GM19240 (cell line): ENCODE measurements at regions not wholly inside any gene's neighbourhood (a gene's known extent, or its start where the extent isn't known, plus 50 kb on each side); places are given as distances from the start of the nearest gene placed in this dataset.
"Not testable (repeated sequence)": the region's sequence is repeated elsewhere in the genome, so short reads cannot be mapped to it uniquely, and the experiment has no call there.

Source experiments
- DNase-seq: peaks from one replicate; pipeline ENCODE4 v3.0.0; 2011; ENCODE audit warnings: low spot score; ENCODE audit not compliant: insufficient read length

- DNase-seq, result no peak
These were observed 853.4 kb downstream of the NCAM2 start for GRCh38 chr21:21851657-21852056.

DNA sequence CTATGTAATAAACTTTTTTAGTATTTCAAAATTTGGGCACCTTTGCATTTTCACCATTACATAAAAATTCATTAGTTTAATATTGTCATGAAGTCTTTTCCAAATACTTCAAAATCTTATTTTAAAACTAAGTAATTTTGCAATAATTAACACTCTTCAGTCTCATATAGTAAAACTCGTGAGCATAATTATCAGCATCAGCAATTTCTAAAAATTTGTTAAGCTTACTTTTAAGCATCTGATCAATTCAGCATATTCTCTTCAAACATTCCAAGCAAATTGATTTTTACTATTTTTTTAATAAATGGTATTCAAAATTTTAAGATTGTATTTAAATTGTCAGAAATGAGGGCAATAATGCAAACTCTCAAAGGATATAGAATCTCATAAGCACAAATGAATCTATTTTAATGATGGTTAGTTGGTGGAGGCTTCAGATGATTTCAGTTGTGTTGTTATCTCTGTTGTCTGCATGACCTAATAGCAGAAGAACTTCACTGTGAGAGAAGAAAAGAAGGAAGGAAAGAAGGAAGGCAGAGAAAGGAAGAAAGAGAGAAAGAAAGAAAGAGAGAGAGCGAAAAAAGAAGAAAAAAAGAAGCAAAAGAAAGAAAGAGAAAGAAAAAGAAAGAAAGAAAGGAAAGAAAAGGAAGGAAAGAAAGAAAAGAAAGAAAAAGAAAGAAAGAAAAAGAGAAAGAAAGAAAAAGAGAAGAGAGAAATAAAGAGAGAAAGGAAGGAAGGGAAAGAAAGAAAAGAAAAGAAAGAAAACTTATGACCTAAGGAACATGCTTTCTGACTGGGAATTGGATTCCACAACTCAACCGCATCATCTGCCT, 860.5 kb downstream of the NCAM2 start:
- no peak for DNase-seq

DNA sequence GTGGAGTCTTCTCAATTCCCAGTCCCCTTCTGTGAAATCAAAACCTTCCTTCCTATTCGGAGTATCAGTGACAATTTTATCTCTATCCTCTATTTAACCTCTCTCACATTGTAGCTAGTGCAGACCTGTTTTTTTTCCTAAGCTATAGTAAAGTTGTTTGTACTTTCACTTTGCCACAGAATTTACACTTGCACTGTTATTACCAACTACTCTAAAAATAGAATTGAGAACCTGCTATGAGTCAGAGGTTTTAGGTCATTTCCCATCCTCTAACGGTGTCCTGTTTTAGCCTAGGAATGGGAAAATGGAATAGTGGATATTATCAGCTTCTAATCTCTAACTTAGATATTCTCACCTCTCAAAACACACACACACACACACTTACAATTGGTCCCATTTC, 862.7 kb downstream of the NCAM2 start:
- no peak for DNase-seq

GRCh38 chr21:21864321-21864840, 866.2 kb downstream of the NCAM2 start:
- DNase-seq, result no peak

DNA sequence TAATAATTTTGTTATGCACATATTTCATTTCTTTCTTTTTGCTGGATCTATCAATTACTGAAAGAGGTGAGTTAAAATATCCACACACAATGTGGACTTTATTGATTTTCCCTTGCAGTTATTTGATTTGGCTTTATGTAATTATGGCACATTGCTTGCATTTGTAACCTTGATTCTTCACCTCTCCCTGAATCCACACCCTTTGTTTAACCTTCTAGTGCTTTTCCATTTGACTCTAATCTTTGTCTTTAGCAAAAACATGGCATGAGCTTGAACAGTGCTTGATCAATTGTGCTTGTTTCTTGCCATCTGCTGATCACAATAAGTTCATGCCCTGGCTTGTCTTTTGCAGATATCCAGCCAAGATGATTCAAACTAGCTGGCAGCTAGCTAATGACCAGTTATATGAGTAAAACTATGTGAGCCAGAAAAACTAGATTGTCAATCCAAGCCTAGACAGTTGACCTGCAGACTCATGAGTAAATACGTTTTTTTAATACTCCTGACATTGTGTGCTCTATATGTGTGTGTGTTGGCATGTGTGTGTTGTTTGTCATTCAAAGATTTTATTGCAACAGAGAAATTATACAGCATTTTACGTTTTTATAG, 899.2 kb downstream of the NCAM2 start:
- DNase-seq, result no peak

- DNase-seq, result no peak
These were observed 900.6 kb downstream of the NCAM2 start for GRCh38 chr21:21898801-21899200.

GRCh38 chr21:21902416-21902815, 904.2 kb downstream of the NCAM2 start:
- DNase-seq, result not testable (repeated sequence)

DNA sequence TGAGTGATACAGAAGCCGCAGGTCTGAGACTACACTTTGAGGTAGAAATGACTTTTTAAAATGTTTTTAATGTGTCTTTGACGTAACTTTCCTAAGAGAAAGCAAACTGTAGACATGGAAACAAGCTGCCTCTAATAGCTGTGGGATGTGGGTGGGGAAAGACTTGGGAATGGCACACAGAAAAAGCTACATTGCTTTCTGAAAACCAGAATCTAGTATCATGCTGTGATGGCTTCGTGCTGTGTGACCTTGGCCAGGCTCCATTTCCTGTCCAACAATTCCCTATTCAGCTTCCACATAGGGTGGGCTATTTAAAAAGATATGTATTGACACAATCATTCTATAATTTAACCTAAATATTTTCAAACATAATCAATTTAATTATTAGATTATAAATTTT, 909.1 kb downstream of the NCAM2 start:
- DNase-seq, result no peak

DNA sequence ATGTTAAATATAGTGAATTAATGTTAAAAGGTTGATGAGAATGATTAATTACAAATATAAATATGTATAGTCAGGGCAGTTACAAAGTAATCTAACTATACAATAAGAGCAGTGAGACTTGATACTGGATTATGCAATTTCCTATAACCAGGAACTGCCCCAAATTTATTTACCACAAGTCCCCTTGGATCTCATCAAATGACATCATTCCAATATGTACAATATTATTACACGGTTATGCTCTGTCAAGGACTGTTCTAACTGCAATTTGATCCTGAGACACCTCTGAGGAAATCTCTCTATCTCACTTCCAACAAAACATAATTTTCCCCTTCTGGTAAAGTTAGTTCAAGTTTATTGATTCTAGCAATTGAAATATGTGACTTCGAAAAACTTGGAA, 917.6 kb downstream of the NCAM2 start:
- DNase-seq, result no peak

DNA sequence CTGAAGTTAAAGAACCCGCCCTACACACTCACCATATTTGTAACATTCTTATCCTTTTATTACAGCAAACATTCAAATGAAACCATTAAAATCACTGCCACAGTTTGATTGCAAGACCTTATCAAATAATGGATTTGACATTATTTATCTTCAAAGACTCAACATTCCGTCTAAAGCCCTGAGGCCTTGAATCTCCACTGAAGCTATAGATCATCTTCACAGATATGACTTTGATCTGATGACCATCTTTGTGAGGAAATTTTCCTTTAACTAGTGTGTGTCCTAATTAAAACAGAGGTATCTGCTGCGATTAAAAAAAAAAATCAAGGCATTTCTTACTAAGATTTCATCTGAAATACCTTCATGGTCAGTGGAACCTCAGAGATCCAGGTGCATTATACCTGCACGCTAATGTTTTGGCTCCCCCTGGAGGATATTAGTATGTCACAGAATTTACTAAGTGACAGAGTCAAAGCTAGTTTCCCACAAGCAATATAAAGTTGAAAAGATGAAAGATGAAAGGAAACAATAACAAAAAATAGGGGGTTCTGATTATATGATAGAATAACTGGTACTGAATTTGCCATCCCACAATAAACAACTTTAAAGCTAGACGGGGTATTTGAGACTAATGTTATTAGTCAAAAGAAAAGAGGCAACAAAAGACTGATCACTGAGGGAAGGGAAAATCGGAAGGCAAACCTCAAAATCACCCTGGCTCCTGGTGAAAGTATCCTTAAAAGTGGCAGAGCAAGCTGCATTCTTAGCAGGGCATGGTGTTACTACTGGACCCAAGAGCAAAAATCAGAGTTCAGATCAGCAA, 923.4 kb downstream of the NCAM2 start:
- DNase-seq, result no peak

DNA sequence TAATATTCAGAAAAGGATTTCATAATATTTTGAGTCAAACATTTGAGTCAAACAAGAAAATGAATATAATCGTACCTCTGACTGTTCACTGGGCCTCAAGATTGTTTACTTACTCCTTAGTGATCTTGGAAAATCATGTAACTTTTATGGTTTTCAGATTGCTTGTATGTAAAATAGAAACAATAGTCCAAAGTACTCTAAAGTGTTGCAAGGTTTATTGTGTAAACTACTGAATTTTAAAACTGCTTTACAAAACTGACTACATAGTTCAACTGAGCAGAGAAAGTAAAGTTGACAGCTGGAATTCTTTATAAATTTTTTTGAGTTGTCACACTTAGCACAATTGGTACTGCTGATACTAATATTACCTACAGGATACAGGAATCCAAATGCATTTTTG, 931.0 kb downstream of the NCAM2 start:
- no peak for DNase-seq

DNA sequence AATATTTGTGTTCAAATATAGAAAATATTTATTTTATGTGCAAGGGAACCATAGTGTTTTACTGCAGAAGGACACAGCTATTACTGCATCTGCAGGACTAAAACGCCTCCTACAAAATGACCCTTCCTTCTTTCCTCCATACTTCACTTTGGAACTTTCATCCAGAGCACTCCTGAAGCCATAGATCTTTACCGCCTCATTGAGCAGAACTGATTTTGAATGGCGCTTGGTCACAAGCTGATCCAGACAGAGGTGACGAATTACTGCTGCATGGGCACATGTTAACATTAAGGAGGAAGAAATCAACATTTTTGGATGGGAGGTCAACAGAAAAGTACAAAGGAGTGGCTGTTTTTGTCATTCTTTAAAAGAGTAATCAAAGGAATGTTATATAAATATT, 931.6 kb downstream of the NCAM2 start:
- no peak for DNase-seq

- no peak for DNase-seq
These were observed 954.4 kb downstream of the NCAM2 start for GRCh38 chr21:21952566-21952965.

GRCh38 chr21:21955204-21955603, 957.0 kb downstream of the NCAM2 start:
- no peak for DNase-seq

DNA sequence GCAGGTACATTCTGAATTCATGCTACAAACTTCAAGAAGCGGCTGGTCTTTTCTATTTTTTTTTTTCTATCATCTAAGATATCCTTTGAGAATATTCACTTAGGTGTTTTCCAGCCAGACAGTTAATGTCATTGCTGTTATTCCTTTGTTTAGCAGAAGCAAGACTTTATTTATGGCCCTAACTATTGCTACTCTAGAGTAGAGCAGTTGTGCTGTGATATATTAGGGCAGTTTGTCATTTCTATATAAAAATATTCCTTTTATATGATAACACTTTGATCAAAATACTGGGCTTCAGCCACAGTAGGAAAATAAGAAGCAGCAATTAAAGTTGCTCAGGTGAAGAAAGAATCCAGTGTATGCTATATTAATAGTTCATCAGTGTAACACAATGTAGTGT, 959.3 kb downstream of the NCAM2 start:
- no peak for DNase-seq

GRCh38 chr21:21963911-21964310, 965.7 kb downstream of the NCAM2 start:
- no peak for DNase-seq

DNA sequence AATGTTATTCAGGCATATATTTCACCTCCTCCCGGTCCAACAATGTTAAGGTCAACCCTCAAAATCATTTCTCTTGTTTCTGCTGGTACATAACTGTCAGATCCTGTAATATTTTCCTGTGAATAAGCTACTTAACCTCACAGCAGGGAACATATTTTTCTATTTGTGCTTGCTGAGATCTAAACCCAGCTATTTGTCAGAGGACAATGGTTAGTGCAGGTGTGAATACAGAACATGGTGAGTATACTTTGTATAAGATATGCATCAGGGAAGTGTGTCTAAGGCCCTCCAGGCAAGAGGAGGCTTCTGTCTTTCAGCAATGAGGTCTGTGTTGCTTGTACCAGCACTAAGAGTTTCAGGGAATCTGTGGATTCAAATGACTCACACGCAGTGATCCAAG, 970.6 kb downstream of the NCAM2 start:
- no peak for DNase-seq

DNA sequence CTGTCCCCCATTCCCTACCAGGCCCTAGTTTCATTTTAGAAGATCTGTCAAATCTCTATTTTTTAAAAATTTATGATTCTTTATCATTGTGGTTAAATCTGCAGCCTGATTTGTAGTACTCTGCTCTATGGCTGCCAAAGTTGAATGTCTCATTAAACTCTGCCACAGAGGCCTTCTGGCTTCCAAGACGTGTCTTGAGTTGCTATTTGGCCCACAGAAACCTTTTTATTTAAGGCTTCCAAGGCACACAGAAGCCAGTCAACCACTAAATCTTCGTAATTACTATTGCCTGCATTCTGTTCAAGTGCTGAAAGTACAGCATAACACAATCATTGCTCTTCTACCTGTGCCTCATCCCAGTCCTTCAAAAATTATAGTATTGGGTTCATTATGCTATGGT, 971.0 kb downstream of the NCAM2 start:
- no peak for DNase-seq

- DNase-seq, result no peak
These were observed 973.2 kb downstream of the NCAM2 start for GRCh38 chr21:21971384-21971783.

- no peak for DNase-seq
These were observed 975.6 kb downstream of the NCAM2 start for GRCh38 chr21:21973806-21974205.

DNA sequence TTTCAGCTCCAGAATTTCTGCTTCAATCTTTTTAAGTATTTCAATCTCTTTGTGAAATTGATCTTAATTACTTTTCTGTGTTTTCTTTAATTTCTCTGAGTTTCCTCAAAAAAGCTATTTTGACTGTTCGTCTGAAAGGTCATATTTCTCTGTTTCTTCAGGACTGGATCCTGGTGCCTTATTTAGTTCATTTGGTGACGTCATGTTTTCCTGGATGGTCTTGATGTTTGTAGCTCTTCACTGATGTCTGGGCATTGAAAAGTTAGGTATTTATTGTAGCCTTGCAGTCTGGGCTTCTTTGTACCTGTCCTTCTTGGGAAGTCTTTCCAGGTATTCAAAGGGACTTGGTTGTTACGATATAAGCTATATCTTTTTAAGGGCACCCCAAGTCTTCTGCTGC, 998.7 kb downstream of the NCAM2 start:
- no peak for DNase-seq
